ENCODE measurements at regions not wholly inside any gene's neighbourhood (a gene's known extent, or its start where the extent isn't known, plus 50 kb on each side); places are given as distances from the start of the nearest gene placed in this dataset.

DNA sequence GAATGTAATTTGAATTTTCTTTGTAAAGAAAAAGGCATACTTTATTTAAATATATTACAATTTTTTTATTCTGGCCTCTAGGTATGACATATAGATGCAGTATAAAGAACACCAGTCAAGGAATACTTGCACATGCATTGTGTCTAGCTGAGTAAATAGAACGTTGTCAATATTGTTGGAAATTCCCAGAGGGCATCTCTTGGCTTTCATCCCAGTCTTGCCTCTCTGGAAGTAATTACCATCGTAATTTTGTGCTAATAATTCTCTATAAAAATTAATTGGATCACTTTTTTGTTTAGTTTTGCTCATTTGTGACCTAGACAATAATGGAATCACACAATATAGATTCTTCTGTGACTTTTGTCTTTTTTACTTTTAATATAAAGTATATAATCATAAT is 1052.3 kb upstream of the CELF2 start:
- RAD21 ChIA-PET (ENCODE audit: unreplicated experiment) = no interaction called here
- intact Hi-C loops (cut with micrococcal nuclease; ENCODE audit: unreplicated experiment) = no loop called here
- no peak for TF ChIP-seq ZNF384 (IDR thresholded peaks at IDR 0.05; ENCODE audit: borderline replicate concordance, low read depth, low read length)
- TF ChIP-seq CHD1 (IDR thresholded peaks at IDR 0.05; ENCODE audit: low read depth, low read length) = no peak
- TF ChIP-seq, protein P1, sequence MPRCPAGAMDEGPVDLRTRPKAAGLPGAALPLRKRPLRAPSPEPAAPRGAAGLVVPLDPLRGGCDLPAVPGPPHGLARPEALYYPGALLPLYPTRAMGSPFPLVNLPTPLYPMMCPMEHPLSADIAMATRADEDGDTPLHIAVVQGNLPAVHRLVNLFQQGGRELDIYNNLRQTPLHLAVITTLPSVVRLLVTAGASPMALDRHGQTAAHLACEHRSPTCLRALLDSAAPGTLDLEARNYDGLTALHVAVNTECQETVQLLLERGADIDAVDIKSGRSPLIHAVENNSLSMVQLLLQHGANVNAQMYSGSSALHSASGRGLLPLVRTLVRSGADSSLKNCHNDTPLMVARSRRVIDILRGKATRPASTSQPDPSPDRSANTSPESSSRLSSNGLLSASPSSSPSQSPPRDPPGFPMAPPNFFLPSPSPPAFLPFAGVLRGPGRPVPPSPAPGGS (IDR thresholded peaks at IDR 0.05; ENCODE audit: borderline replicate concordance, insufficient read depth, low read depth, low read length, poor library complexity, severe bottlenecking) = no peak
- no peak for TF ChIP-seq POLR2AphosphoS5 (IDR thresholded peaks at IDR 0.05; ENCODE audit: low read length)
- no peak for TF ChIP-seq ZNF622 (IDR thresholded peaks at IDR 0.05)
- TF ChIP-seq ZNF687 (IDR thresholded peaks at IDR 0.05) = no peak
- no peak for TF ChIP-seq NFYA (IDR thresholded peaks at IDR 0.05; ENCODE audit: borderline replicate concordance, low read depth, low read length)
- no peak for TF ChIP-seq SMAD5 (IDR thresholded peaks at IDR 0.05; ENCODE audit: low read depth)
- no peak for TF ChIP-seq ZBED1 (IDR thresholded peaks at IDR 0.05; ENCODE audit: borderline replicate concordance)
- no peak for TF ChIP-seq BCL11A (IDR thresholded peaks at IDR 0.05; ENCODE audit: low read depth, low read length)
- TF ChIP-seq REST (IDR thresholded peaks at IDR 0.05; ENCODE audit: low read depth, low read length) = no peak
- no peak for TF ChIP-seq YY1 (IDR thresholded peaks at IDR 0.05; ENCODE audit: low read depth, low read length)
- no peak for TF ChIP-seq GATAD2B (conservative IDR thresholded peaks at IDR 0.05; ENCODE audit: low read depth)
- TF ChIP-seq, protein P2, sequence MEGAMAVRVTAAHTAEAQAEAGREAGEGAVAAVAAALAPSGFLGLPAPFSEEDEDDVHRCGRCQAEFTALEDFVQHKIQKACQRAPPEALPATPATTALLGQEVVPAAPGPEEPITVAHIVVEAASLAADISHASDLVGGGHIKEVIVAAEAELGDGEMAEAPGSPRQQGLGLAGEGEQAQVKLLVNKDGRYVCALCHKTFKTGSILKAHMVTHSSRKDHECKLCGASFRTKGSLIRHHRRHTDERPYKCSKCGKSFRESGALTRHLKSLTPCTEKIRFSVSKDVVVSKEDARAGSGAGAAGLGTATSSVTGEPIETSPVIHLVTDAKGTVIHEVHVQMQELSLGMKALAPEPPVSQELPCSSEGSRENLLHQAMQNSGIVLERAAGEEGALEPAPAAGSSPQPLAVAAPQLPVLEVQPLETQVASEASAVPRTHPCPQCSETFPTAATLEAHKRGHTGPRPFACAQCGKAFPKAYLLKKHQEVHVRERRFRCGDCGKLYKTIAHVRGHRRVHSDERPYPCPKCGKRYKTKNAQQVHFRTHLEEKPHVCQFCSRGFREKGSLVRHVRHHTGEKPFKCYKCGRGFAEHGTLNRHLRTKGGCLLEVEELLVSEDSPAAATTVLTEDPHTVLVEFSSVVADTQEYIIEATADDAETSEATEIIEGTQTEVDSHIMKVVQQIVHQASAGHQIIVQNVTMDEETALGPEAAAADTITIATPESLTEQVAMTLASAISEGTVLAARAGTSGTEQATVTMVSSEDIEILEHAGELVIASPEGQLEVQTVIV (IDR thresholded peaks at IDR 0.05; ENCODE audit: borderline replicate concordance, partially characterized antibody) = no peak
- no peak for TF ChIP-seq WRNIP1 (IDR thresholded peaks at IDR 0.05; ENCODE audit: borderline replicate concordance, low read depth, low read length)

More for the DNA sequence above, 1052.3 kb upstream of the CELF2 start:
- Histone ChIP-seq H3K4me3 (no peak overlapping the region), H3K4me2 (ENCODE audit: control insufficient read depth, insufficient read depth) (no peak overlapping the region), H3K27me3 (replicated peaks in 1 of 2; ENCODE audit: control insufficient read depth in 2 of 2, insufficient read depth in 2 of 2, low read length in 1 of 2) (no peaks in the 10 kb centered on the region), H3K36me3 (ENCODE audit: control insufficient read depth in 2 of 2, insufficient read depth in 2 of 2, low read length in 1 of 2) (no peaks in the 10 kb centered on the region), H3K4me1 (ENCODE audit: control insufficient read depth, insufficient read depth, low read length) (no peaks in the 10 kb centered on the region), H3K9ac (ENCODE audit: control insufficient read depth, insufficient read depth, low read length) (no peak overlapping the region), H3K79me2 (ENCODE audit: control insufficient read depth, insufficient read depth, low read length) (no peaks in the 10 kb centered on the region), H3K27ac (ENCODE audit: control insufficient read depth, insufficient read depth) (no peak overlapping the region), H2AFZ (ENCODE audit: control insufficient read depth, low read depth, low read length) (no peak overlapping the region), H3K9me3 (replicated peaks; ENCODE audit: control insufficient read depth, insufficient read depth, low read length) (no peaks in the 10 kb centered on the region), H4K20me1 (ENCODE audit: control insufficient read depth, insufficient read depth) (no peaks in the 10 kb centered on the region)
- ChIA-PET CTCF (no interaction called here), SMC1A (ENCODE audit: uncharacterized antibody, unreplicated experiment) (no interaction called here), POLR2A (no interaction called here)
- FAIRE-seq (no peak), ATAC-seq (no peak), DNase-seq (ENCODE audit: low read depth, low spot score) (no peak)
- in situ Hi-C loops (cut with MboI) = no loop called here
- WGBS (ENCODE audit: insufficient coverage, insufficient replicate concordance, low lambda C conversion rate, missing lambda C conversion rate) = 0% methylated on average over 2 of the region's 2 CpGs
- BruUV-seq (replicated peaks) = no TSS peak
